NCI-H2196 (cell line): ENCODE measurements at regions not wholly inside any gene's neighbourhood (a gene's known extent, or its start where the extent isn't known, plus 50 kb on each side); places are given as distances from the start of the nearest gene placed in this dataset.

ENCODE experiments used
- DNase-seq: peaks from one replicate; lab custom pipeline; 2025; ENCODE audit not compliant: unreplicated experiment; lab: John Stamatoyannopoulos, UW

DNA sequence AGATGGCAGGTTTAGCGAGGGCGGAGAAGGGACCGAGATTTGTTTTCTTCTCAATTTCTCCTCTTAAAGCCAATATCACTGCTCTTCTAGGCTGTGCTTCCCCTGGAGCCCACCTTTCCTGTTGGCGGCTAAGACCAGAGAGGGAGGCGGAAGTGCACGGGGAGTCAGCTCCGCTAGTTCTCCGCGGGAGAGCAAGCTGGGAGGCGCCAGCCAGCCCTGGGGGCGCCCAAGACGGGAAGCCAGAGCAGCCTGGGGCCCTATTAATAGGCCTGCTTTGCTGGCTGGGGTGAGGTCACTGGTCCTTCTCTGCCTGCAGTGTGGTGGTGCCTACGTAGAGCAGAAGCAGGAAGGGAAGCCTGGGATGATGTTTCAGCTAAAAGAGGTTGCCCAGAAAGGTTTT is 61.6 kb downstream of the LSM5 start:
- DNase-seq, result no peak

GRCh38 chr7:32427769-32428291 is 62.4 kb downstream of the LSM5 start:
- DNase-seq, result no peak

DNA sequence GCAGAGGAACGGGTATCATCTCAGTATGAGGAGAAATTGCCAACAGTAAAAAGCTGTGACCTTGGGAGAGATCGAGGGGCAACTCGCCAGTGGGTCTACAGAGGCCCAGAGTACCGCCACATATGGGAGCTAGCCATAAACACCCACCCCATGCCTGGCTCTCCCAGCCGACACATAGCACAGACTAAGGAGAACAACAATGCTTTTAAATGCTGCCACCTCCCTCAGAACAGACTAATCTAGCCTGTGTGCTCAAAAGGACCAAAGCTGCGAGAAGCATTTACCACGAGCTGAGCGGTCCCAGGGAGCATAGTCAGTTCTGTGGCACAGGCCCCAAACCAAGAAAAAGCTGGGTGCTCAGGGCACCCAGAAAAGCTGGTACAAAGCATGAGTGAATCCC is 73.3 kb downstream of the LSM5 start:
- no peak for DNase-seq

- DNase-seq, result no peak
These were observed 74.2 kb downstream of the LSM5 start for GRCh38 chr7:32415936-32416335.

DNA sequence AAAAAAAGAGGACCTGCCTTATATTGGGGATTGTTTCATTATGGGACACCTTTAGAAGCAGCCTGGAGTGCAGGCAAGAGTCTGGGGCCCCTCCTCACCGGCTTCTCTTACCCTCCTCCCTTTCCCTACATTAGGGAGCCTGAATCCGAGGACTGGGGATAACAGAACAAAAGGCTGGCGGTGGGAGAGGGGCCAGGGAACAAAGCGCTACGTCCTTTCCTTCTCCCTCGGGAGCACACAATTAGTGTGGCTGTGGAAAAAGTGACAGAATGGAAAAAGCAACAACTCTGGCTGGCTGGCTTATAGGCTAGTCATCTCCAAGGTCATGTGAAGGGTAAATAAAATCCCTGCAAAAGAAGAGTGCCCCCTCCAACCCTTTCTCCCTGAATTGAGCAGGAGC is 74.7 kb downstream of the LSM5 start:
- no peak for DNase-seq

- DNase-seq, result no peak
These were observed 77.7 kb downstream of the LSM5 start for GRCh38 chr7:32412471-32412870.

GRCh38 chr7:32410545-32410944 is 79.6 kb downstream of the LSM5 start:
- no peak for DNase-seq

DNA sequence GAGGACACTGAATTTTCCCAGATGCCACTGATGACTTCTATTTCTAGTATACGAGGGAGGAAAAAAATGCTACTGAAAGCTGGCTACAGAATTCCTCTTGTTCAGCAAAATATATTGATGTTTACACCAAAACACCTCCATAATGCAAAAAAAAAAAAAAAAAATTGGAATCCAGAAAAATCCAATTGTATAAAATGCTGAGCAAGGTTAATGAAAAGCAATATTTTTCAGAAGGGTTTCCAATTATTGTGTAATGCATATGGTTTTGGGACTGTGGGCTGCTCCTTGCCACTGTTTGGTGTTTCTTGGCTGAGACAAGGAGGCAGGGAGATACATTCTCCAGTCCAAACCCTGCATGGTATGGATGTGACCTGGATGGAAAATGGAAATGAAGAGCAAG is 83.8 kb downstream of the LSM5 start:
- DNase-seq, result no peak

- DNase-seq, result no peak
These were observed 86.5 kb downstream of the LSM5 start for GRCh38 chr7:32403463-32404229.

DNA sequence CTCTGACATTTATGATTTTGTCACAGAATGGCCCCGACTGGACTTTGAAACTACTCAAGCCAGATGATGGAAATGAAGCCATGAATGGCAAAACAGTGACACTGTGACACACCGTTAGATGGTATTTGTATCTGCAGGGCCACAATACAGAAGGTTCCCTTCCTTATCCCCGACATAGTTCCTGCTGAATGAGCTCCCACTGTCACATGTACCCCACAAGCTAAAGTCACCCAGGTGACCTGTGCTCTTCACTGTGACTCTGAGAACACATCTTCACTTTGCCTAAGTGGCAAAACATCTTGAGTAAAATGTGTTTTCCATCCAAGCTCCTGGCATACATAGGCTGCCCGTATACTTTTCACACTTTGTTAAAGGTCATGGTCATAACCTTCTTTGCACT is 89.5 kb downstream of the LSM5 start:
- DNase-seq, result no peak

DNA sequence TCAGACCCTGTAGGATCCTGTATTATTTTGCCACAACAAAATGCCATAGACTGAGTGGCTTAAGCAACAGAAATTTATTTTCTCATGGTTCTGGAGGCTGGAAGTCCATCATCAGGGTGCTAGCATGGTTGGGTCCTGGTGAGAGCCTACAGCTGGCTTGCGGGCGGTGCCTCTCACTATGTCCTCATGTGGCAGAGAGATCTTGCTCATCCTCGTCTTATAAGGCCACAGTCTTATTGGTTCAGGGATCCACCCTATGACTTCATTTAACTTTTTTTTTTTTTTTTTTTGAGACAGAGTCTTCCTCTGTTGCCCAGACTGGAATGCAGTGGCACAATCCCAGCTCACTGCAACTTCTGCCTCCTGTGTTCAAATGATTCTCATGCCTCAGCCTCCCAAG is 90.9 kb downstream of the LSM5 start:
- DNase-seq, result no peak

GRCh38 chr7:32395168-32395567 is 95.0 kb downstream of the LSM5 start:
- no peak for DNase-seq

DNA sequence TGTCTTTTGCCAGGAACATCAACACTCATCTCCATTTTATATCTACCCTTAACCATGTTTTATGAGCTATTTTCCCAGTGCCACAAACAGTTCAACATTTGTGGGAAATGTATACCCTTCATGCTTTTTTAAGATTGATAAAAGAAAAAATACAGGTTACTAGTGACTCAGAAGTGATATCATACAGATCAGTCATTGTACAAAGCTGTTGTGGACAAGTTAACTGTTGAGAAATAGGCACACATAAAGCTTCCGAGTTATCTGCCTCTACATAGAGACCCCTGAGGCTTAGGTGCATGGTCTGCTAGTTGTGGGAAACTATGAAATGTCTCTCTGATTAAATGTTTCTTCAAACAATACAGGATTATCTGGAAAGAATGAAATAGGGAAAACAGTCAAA is 96.3 kb downstream of the LSM5 start:
- no peak for DNase-seq

GRCh38 chr7:32390210-32390609 is 100.0 kb downstream of the LSM5 start:
- DNase-seq, result no peak

DNA sequence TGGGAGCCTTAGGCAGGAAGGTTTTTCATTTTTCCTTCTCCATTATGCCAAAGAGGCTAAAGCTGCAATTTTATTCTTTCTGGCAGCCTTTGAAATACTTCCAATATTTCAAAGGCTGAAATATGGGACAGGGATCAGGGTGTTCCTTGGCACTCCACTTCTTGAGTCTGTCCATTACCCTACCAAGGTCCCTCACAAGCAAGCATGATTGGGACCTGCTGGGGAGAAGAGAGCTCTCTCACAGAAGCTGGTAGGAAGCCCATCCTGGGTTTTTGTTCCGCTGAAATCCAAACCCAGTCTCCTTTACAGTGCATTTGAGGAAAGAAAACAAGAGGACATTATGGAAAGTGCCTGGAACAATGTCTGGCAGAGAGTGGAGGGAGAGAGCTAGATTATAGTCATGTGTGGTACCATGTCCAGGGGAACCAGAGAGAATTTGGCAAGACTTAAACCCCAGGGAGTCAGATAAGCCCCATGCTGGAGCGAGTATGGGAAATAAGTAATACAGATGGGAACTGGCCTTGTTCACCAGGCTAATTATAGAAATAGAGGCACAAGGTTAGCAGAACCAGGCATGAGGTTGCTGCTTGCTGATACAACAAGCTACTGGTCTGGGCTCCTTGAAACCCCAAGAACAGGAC is 104.7 kb downstream of the LSM5 start:
- no peak for DNase-seq

DNA sequence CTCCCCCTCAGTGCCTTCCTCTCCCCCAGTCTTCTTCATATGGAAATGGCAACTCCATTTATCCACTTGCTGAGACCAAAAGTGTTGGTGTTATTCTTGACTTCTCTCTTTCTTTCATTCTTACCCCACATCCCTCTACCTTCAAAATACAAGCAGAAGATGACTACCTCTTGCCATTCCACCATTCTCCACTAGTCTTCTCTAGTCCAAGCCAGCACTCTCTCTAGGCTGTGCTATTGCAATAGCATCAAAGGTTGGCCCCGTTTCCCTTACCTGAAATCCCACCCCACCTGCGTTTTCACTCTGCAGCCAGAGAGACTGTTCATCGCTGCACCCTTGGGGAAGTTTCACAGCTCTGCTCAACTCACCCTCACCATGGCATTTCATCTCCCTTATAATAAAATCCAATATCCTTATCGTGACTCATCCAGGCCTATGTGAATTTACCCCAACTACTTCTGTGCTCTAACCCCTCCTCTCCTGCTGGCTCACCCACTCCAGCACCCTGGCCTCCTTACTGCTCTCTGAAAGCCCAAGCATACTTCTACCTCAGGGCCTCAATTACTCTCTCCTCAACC is 109.1 kb downstream of the LSM5 start:
- DNase-seq, result no peak

GRCh38 chr7:32379510-32380112 is 110.6 kb downstream of the LSM5 start:
- no peak for DNase-seq

GRCh38 chr7:32378988-32379387 is 111.2 kb downstream of the LSM5 start:
- DNase-seq, result peak; percentile 3

DNA sequence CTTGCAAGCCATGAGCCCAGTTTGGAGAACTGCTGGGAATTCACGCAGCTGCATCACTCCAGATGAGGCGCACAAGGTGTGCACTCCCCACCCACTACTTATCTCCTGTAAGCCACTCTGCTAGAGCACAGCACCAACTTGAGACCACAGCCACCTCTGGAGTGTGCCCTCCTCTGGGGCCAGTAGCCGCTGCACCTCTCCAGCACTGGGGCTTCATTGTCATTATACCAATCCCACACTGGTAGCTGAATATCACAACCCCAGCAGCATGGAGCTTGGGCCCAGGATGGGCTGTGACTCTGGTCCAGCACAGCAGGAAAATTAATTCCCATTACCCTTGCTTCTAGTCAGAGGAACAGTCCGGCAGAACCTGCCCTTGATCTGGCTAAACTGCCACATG is 125.6 kb downstream of the LSM5 start:
- DNase-seq, result no peak

DNA sequence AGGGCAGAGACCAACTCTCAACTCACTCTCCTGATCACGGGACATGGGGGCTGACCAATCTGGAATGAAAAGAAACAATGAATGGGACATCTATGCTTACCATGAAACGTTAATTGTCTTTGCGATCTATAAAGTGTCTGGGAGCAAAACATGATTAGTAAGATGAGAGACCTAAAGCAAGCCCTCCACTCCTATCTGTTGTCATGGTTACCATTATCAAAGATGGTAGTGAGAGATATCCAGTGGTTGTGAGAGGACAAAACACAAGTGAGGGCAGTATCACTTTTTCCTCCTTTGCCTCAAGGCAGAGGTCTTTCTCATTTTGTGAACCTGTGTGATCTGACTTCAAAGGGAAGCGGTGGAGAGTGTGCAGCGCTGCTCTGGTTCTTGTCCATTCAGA is 130.1 kb downstream of the LSM5 start:
- no peak for DNase-seq

DNA sequence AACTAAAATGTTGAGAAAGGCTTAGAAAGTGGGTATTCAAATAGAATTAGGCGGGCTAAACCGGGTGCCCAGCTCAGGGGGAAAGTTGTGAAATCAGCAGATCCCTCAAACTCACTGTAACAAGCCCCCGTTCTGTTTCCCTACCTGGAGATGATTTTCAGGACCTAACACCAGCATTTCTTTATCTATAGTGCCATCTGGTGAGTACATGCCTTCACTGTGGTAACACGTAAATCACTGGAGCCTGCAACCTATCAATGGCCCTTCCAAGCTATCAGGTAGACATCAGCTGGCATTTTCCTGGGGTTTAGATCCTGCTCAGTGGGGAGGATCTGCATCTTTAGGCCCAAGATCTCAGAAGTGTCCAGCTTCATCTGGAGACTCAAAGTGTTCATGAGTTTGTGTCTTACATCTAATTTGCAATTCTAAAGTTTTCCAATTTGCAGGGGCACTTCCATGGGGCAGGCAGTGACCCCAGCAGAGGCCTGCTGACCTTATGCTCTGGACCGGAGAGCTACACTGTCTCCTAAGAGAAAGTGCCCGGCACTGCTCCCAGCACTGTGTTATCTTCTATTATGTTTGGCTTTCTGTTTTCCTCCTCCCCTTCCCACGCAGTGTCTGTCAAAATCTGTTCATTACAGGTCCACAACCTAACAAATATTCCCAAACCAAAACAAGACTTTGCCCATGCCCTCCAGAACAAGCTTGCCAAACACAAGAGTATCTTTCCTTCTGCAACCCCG is 132.5 kb downstream of the LSM5 start:
- peak; percentile 41 for DNase-seq
